GM21447 (cell line): ENCODE measurements at regions not wholly inside any gene's neighbourhood (a gene's known extent, or its start where the extent isn't known, plus 50 kb on each side); places are given as distances from the start of the nearest gene placed in this dataset.
"Not testable (repeated sequence)": the region's sequence is repeated elsewhere in the genome, so short reads cannot be mapped to it uniquely, and the experiment has no call there.

Experiments used
- ATAC-seq: cut with Tn5 transposase; IDR thresholded peaks from one replicate; pipeline ENCODE4 v1.9.1; 2021; ENCODE audit not compliant: unreplicated experiment

- ATAC-seq, result no peak
Measured at GRCh38 chr2:15681089-15681885, 89.6 kb downstream of the DDX1 start.

- ATAC-seq, result no peak
Measured at GRCh38 chr2:15682354-15682753, 90.7 kb downstream of the DDX1 start.

GRCh38 chr2:15684161-15685039 is 92.7 kb downstream of the DDX1 start:
- ATAC-seq, result no peak

- no peak for ATAC-seq
Measured at GRCh38 chr2:15685143-15685542, 93.5 kb downstream of the DDX1 start.

GRCh38 chr2:15686643-15687042 is 95.0 kb downstream of the DDX1 start:
- no peak for ATAC-seq

GRCh38 chr2:15687243-15687642 is 95.6 kb downstream of the DDX1 start:
- no peak for ATAC-seq

- no peak for ATAC-seq
Measured at GRCh38 chr2:15687720-15688119, 96.1 kb downstream of the DDX1 start.

- no peak for ATAC-seq
Measured at GRCh38 chr2:15688924-15689568, 97.4 kb downstream of the DDX1 start.

- ATAC-seq, result no peak
Measured at GRCh38 chr2:15689654-15690053, 98.0 kb downstream of the DDX1 start.

GRCh38 chr2:15691586-15692310 is 100.1 kb downstream of the DDX1 start:
- ATAC-seq, result no peak

- ATAC-seq, result no peak
Measured at GRCh38 chr2:15692551-15693377, 101.1 kb downstream of the DDX1 start.

GRCh38 chr2:15693382-15693781 is 101.7 kb downstream of the DDX1 start:
- ATAC-seq, result no peak

- ATAC-seq, result no peak
Measured at GRCh38 chr2:15693926-15694588, 102.4 kb downstream of the DDX1 start.

GRCh38 chr2:15694589-15694986 is 102.9 kb downstream of the DDX1 start:
- no peak for ATAC-seq

GRCh38 chr2:15695582-15696330 is 104.1 kb downstream of the DDX1 start:
- no peak for ATAC-seq

GRCh38 chr2:15696606-15697170 is 105.0 kb downstream of the DDX1 start:
- not testable (repeated sequence) for ATAC-seq

GRCh38 chr2:15700131-15700530 is 108.5 kb downstream of the DDX1 start:
- ATAC-seq, result no peak

- ATAC-seq, result no peak
Measured at GRCh38 chr2:15700599-15701340, 109.1 kb downstream of the DDX1 start.
